ENCODE measurements at regions not wholly inside any gene's neighbourhood (a gene's known extent, or its start where the extent isn't known, plus 50 kb on each side); places are given as distances from the start of the nearest gene placed in this dataset.

- TF ChIP-seq SIN3A (IDR thresholded peaks at IDR 0.05; ENCODE audit: borderline replicate concordance, insufficient read depth, low read length) (no peak), TAF1 (IDR thresholded peaks at IDR 0.05; ENCODE audit: borderline replicate concordance, insufficient read depth, low read length) (no peak), REST (IDR thresholded peaks at IDR 0.05; ENCODE audit: insufficient read depth in 1 of 2, low read depth in 2 of 2, low read length in 2 of 2) (no peak), POLR2AphosphoS5 (IDR thresholded peaks at IDR 0.05; ENCODE audit: low read depth, low read length) (no peak), FOXP2 (optimal IDR thresholded peaks at IDR 0.05; ENCODE audit: borderline replicate concordance, extremely low read depth, extremely low read length, insufficient read depth) (no peak)
Measured at GRCh38 chr2:236483102-236483501, 86.5 kb upstream of the ACKR3 start.

- TF ChIP-seq REST (IDR thresholded peaks at IDR 0.05; ENCODE audit: insufficient read depth in 1 of 2, low read depth in 2 of 2, low read length in 2 of 2): no peak
- no peak for TF ChIP-seq SIN3A (IDR thresholded peaks at IDR 0.05; ENCODE audit: borderline replicate concordance, insufficient read depth, low read length)
- no peak for TF ChIP-seq POLR2AphosphoS5 (IDR thresholded peaks at IDR 0.05; ENCODE audit: low read depth, low read length)
- no peak for TF ChIP-seq FOXP2 (optimal IDR thresholded peaks at IDR 0.05; ENCODE audit: borderline replicate concordance, extremely low read depth, extremely low read length, insufficient read depth)
- no peak for TF ChIP-seq TAF1 (IDR thresholded peaks at IDR 0.05; ENCODE audit: borderline replicate concordance, insufficient read depth, low read length)
Measured at GRCh38 chr2:236485519-236485918, 84.1 kb upstream of the ACKR3 start.

GRCh38 chr2:236489895-236490404 lies 79.7 kb upstream of the ACKR3 start:
- TF ChIP-seq SIN3A (IDR thresholded peaks at IDR 0.05; ENCODE audit: borderline replicate concordance, insufficient read depth, low read length) (no peak), TAF1 (IDR thresholded peaks at IDR 0.05; ENCODE audit: borderline replicate concordance, insufficient read depth, low read length) (no peak), REST (IDR thresholded peaks at IDR 0.05; ENCODE audit: insufficient read depth in 1 of 2, low read depth in 2 of 2, low read length in 2 of 2) (no peak), FOXP2 (optimal IDR thresholded peaks at IDR 0.05; ENCODE audit: borderline replicate concordance, extremely low read depth, extremely low read length, insufficient read depth) (no peak), POLR2AphosphoS5 (IDR thresholded peaks at IDR 0.05; ENCODE audit: low read depth, low read length) (no peak)

- TF ChIP-seq FOXP2 (optimal IDR thresholded peaks at IDR 0.05; ENCODE audit: borderline replicate concordance, extremely low read depth, extremely low read length, insufficient read depth) (no peak), TAF1 (IDR thresholded peaks at IDR 0.05; ENCODE audit: borderline replicate concordance, insufficient read depth, low read length) (no peak), POLR2AphosphoS5 (IDR thresholded peaks at IDR 0.05; ENCODE audit: low read depth, low read length) (no peak), REST (IDR thresholded peaks at IDR 0.05; ENCODE audit: insufficient read depth in 1 of 2, low read depth in 2 of 2, low read length in 2 of 2) (no peak), SIN3A (IDR thresholded peaks at IDR 0.05; ENCODE audit: borderline replicate concordance, insufficient read depth, low read length) (no peak)
Measured at GRCh38 chr2:236496340-236496739, 73.3 kb upstream of the ACKR3 start.

GRCh38 chr2:236498369-236498768 lies 71.3 kb upstream of the ACKR3 start:
- TF ChIP-seq FOXP2 (optimal IDR thresholded peaks at IDR 0.05; ENCODE audit: borderline replicate concordance, extremely low read depth, extremely low read length, insufficient read depth) (no peak), REST (IDR thresholded peaks at IDR 0.05; ENCODE audit: insufficient read depth in 1 of 2, low read depth in 2 of 2, low read length in 2 of 2) (no peak), POLR2AphosphoS5 (IDR thresholded peaks at IDR 0.05; ENCODE audit: low read depth, low read length) (no peak), SIN3A (IDR thresholded peaks at IDR 0.05; ENCODE audit: borderline replicate concordance, insufficient read depth, low read length) (no peak), TAF1 (IDR thresholded peaks at IDR 0.05; ENCODE audit: borderline replicate concordance, insufficient read depth, low read length) (no peak)
